Loucy (cell line): ENCODE measurements at regions not wholly inside any gene's neighbourhood (a gene's known extent, or its start where the extent isn't known, plus 50 kb on each side); places are given as distances from the start of the nearest gene placed in this dataset.

Experiments used
- CTCF ChIP-seq: fragments of 200-600 bp; sonication (generic); conservative IDR thresholded peaks from 2 replicates; pipeline ENCODE4 v1.5.1; 2014; ENCODE audit warnings: mild to moderate bottlenecking, antibody characterized with exemption, low read length
- EZH2phosphoT487 ChIP-seq: fragments of 200-600 bp; IDR thresholded peaks from 2 replicates; pipeline ENCODE4 v1.6.1; 2018; ENCODE audit warnings: antibody characterized with exemption, mild to moderate bottlenecking, moderate library complexity, borderline replicate concordance

- TF ChIP-seq CTCF (no peak), EZH2phosphoT487 (no peak)
Observed at GRCh38 chr12:91885851-91886731, 259.6 kb downstream of the BTG1 start.
